ENCODE measurements at regions not wholly inside any gene's neighbourhood (a gene's known extent, or its start where the extent isn't known, plus 50 kb on each side); places are given as distances from the start of the nearest gene placed in this dataset.

- FAIRE-seq (no peak), ATAC-seq (no peak), DNase-seq (ENCODE audit: low read depth, low spot score) (no peak)
- 1% methylated on average over 3 of the region's 3 CpGs for WGBS (ENCODE audit: insufficient coverage, insufficient replicate concordance, low lambda C conversion rate, missing lambda C conversion rate)
- BruUV-seq (replicated peaks) = no TSS peak
- Histone ChIP-seq H3K4me1 (ENCODE audit: control insufficient read depth, insufficient read depth, low read length) (no peaks in the 10 kb centered on the region), H4K20me1 (ENCODE audit: control insufficient read depth, insufficient read depth) (no peaks in the 10 kb centered on the region), H3K27me3 (replicated peaks in 1 of 2; ENCODE audit: control insufficient read depth in 2 of 2, insufficient read depth in 2 of 2, low read length in 1 of 2) (no peaks in the 10 kb centered on the region; a peak in 1 of 4 replicates), H3K27ac (ENCODE audit: control insufficient read depth, insufficient read depth) (no peak overlapping the region), H3K4me3 (no peak overlapping the region), H2AFZ (ENCODE audit: control insufficient read depth, low read depth, low read length) (no peak overlapping the region), H3K9me3 (replicated peaks; ENCODE audit: control insufficient read depth, insufficient read depth, low read length) (no peaks in the 10 kb centered on the region), H3K36me3 (ENCODE audit: control insufficient read depth in 2 of 2, insufficient read depth in 2 of 2, low read length in 1 of 2) (no peaks in the 10 kb centered on the region), H3K4me2 (ENCODE audit: control insufficient read depth, insufficient read depth) (no peak overlapping the region), H3K79me2 (ENCODE audit: control insufficient read depth, insufficient read depth, low read length) (no peaks in the 10 kb centered on the region), H3K9ac (ENCODE audit: control insufficient read depth, insufficient read depth, low read length) (no peak overlapping the region)
- intact Hi-C loops (cut with micrococcal nuclease; ENCODE audit: unreplicated experiment) = no loop called here
- no peak for TF ChIP-seq ZNF207 (IDR thresholded peaks at IDR 0.05; ENCODE audit: borderline replicate concordance)
- TF ChIP-seq E2F4 (IDR thresholded peaks at IDR 0.05; ENCODE audit: low read depth, low read length) = no peak
- TF ChIP-seq NR2C1 (IDR thresholded peaks at IDR 0.05) = no peak
- SMC1A ChIA-PET (ENCODE audit: uncharacterized antibody, unreplicated experiment) = no interaction called here
- CTCF ChIA-PET = no interaction called here
- POLR2A ChIA-PET = no interaction called here
- in situ Hi-C loops (cut with MboI) = no loop called here
- RAD21 ChIA-PET (ENCODE audit: unreplicated experiment) = no interaction called here
Observed at GRCh38 chr9:109624143-109624542, 126.0 kb upstream of the PTPN3 start.

- Histone ChIP-seq H2AFZ (ENCODE audit: control insufficient read depth, low read depth, low read length) (no peak overlapping the region), H3K4me1 (ENCODE audit: control insufficient read depth, insufficient read depth, low read length) (no peaks in the 10 kb centered on the region), H3K9ac (ENCODE audit: control insufficient read depth, insufficient read depth, low read length) (no peak overlapping the region), H3K9me3 (replicated peaks; ENCODE audit: control insufficient read depth, insufficient read depth, low read length) (no peaks in the 10 kb centered on the region), H3K27me3 (replicated peaks in 1 of 2; ENCODE audit: control insufficient read depth in 2 of 2, insufficient read depth in 2 of 2, low read length in 1 of 2) (no peaks in the 10 kb centered on the region; a peak in 1 of 4 replicates), H3K4me3 (no peak overlapping the region), H3K27ac (ENCODE audit: control insufficient read depth, insufficient read depth) (no peak overlapping the region), H4K20me1 (ENCODE audit: control insufficient read depth, insufficient read depth) (no peaks in the 10 kb centered on the region), H3K4me2 (ENCODE audit: control insufficient read depth, insufficient read depth) (no peak overlapping the region), H3K79me2 (ENCODE audit: control insufficient read depth, insufficient read depth, low read length) (no peaks in the 10 kb centered on the region), H3K36me3 (ENCODE audit: control insufficient read depth in 2 of 2, insufficient read depth in 2 of 2, low read length in 1 of 2) (no peaks in the 10 kb centered on the region)
- ATAC-seq (no peak), DNase-seq (ENCODE audit: low read depth, low spot score) (no peak), FAIRE-seq (no peak)
- RAD21 ChIA-PET (ENCODE audit: unreplicated experiment) = no interaction called here
- CTCF ChIA-PET = no interaction called here
- SMC1A ChIA-PET (ENCODE audit: uncharacterized antibody, unreplicated experiment) = interaction anchor here (1.2 kb wide), 1 partner anchor 14 kb away, joined by 3 read pairs; no protein-coding TSS in a partner anchor
- 0% methylated on average over 1 of the region's 1 CpG for WGBS (ENCODE audit: insufficient coverage, insufficient replicate concordance, low lambda C conversion rate, missing lambda C conversion rate)
- in situ Hi-C loops (cut with MboI) (no loop called here), intact Hi-C loops (cut with micrococcal nuclease; ENCODE audit: unreplicated experiment) (no loop called here)
- BruUV-seq (replicated peaks) = no TSS peak
- no peak for TF ChIP-seq FOS (IDR thresholded peaks at IDR 0.05; ENCODE audit: borderline replicate concordance, extremely low read depth, insufficient read length)
- no peak for TF ChIP-seq PAX5 (IDR thresholded peaks at IDR 0.05; ENCODE audit: borderline replicate concordance, low read depth, low read length)
- no peak for TF ChIP-seq ZBTB40 (IDR thresholded peaks at IDR 0.05; ENCODE audit: borderline replicate concordance)
- POLR2A ChIA-PET = no interaction called here
Observed at GRCh38 chr9:109624896-109625295, 126.8 kb upstream of the PTPN3 start.
